Fibroblast of the conjunctiva (primary cell): ENCODE measurements at regions not wholly inside any gene's neighbourhood (a gene's known extent, or its start where the extent isn't known, plus 50 kb on each side); places are given as distances from the start of the nearest gene placed in this dataset.
A peak's percentile ranks its signal among the peaks of the same experiment; 100 is the strongest.
"Not testable (repeated sequence)": the region's sequence is repeated elsewhere in the genome, so short reads cannot be mapped to it uniquely, and the experiment has no call there.

Experiments
- DNase-seq: peaks from one replicate; pipeline ENCODE4 v3.0.0-alpha.2; 2010; ENCODE audit warnings: low read depth

DNA sequence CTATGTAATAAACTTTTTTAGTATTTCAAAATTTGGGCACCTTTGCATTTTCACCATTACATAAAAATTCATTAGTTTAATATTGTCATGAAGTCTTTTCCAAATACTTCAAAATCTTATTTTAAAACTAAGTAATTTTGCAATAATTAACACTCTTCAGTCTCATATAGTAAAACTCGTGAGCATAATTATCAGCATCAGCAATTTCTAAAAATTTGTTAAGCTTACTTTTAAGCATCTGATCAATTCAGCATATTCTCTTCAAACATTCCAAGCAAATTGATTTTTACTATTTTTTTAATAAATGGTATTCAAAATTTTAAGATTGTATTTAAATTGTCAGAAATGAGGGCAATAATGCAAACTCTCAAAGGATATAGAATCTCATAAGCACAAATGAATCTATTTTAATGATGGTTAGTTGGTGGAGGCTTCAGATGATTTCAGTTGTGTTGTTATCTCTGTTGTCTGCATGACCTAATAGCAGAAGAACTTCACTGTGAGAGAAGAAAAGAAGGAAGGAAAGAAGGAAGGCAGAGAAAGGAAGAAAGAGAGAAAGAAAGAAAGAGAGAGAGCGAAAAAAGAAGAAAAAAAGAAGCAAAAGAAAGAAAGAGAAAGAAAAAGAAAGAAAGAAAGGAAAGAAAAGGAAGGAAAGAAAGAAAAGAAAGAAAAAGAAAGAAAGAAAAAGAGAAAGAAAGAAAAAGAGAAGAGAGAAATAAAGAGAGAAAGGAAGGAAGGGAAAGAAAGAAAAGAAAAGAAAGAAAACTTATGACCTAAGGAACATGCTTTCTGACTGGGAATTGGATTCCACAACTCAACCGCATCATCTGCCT, 860.5 kb downstream of the NCAM2 start:
- DNase-seq: no peak

DNA sequence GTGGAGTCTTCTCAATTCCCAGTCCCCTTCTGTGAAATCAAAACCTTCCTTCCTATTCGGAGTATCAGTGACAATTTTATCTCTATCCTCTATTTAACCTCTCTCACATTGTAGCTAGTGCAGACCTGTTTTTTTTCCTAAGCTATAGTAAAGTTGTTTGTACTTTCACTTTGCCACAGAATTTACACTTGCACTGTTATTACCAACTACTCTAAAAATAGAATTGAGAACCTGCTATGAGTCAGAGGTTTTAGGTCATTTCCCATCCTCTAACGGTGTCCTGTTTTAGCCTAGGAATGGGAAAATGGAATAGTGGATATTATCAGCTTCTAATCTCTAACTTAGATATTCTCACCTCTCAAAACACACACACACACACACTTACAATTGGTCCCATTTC, 862.7 kb downstream of the NCAM2 start:
- DNase-seq: peak; percentile 8

GRCh38 chr21:21864321-21864840, 866.2 kb downstream of the NCAM2 start:
- DNase-seq: no peak

DNA sequence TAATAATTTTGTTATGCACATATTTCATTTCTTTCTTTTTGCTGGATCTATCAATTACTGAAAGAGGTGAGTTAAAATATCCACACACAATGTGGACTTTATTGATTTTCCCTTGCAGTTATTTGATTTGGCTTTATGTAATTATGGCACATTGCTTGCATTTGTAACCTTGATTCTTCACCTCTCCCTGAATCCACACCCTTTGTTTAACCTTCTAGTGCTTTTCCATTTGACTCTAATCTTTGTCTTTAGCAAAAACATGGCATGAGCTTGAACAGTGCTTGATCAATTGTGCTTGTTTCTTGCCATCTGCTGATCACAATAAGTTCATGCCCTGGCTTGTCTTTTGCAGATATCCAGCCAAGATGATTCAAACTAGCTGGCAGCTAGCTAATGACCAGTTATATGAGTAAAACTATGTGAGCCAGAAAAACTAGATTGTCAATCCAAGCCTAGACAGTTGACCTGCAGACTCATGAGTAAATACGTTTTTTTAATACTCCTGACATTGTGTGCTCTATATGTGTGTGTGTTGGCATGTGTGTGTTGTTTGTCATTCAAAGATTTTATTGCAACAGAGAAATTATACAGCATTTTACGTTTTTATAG, 899.2 kb downstream of the NCAM2 start:
- DNase-seq: no peak

DNA sequence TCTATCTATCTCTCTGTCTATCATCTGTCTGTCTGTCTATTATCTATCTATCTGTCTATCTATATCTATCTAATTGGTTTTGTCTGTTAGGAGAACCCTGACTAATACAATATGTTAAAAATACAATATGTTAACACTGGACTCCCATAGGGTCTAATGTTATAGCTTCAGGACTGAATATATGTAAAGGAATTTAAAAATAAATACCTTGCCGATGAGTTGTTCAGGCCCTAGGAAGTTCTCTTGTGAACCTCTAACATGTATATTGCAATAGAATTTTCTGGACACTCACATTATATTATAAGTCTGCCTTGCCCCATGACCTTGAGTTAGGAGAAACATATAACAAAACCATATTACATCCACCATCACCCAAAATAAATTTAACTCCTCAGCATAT, 900.6 kb downstream of the NCAM2 start:
- no peak for DNase-seq

- DNase-seq: not testable (repeated sequence)
These were observed 904.2 kb downstream of the NCAM2 start for GRCh38 chr21:21902416-21902815.

GRCh38 chr21:21907271-21907670, 909.1 kb downstream of the NCAM2 start:
- DNase-seq: no peak

GRCh38 chr21:21915816-21916215, 917.6 kb downstream of the NCAM2 start:
- no peak for DNase-seq

DNA sequence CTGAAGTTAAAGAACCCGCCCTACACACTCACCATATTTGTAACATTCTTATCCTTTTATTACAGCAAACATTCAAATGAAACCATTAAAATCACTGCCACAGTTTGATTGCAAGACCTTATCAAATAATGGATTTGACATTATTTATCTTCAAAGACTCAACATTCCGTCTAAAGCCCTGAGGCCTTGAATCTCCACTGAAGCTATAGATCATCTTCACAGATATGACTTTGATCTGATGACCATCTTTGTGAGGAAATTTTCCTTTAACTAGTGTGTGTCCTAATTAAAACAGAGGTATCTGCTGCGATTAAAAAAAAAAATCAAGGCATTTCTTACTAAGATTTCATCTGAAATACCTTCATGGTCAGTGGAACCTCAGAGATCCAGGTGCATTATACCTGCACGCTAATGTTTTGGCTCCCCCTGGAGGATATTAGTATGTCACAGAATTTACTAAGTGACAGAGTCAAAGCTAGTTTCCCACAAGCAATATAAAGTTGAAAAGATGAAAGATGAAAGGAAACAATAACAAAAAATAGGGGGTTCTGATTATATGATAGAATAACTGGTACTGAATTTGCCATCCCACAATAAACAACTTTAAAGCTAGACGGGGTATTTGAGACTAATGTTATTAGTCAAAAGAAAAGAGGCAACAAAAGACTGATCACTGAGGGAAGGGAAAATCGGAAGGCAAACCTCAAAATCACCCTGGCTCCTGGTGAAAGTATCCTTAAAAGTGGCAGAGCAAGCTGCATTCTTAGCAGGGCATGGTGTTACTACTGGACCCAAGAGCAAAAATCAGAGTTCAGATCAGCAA, 923.4 kb downstream of the NCAM2 start:
- no peak for DNase-seq

GRCh38 chr21:21929226-21929625, 931.0 kb downstream of the NCAM2 start:
- no peak for DNase-seq

DNA sequence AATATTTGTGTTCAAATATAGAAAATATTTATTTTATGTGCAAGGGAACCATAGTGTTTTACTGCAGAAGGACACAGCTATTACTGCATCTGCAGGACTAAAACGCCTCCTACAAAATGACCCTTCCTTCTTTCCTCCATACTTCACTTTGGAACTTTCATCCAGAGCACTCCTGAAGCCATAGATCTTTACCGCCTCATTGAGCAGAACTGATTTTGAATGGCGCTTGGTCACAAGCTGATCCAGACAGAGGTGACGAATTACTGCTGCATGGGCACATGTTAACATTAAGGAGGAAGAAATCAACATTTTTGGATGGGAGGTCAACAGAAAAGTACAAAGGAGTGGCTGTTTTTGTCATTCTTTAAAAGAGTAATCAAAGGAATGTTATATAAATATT, 931.6 kb downstream of the NCAM2 start:
- no peak for DNase-seq

DNA sequence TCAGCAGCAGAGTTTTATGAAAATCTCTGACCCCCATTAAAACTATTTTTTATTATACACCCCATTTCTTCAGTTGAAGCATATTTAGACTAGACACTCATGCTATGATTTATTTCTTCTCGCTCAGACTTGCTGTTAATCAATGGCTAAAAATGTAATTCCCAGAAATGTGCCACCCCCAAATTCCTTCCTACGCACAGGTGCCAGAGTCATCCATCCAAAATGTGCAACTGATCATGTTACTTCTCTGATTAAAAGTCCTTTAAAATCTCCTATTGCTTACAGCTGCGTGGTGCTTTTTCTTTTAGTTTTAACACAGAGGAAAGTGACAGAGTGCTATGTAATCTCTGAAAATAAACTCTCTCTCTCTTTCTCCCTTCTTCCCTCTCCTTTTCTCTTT, 954.4 kb downstream of the NCAM2 start:
- DNase-seq: no peak

DNA sequence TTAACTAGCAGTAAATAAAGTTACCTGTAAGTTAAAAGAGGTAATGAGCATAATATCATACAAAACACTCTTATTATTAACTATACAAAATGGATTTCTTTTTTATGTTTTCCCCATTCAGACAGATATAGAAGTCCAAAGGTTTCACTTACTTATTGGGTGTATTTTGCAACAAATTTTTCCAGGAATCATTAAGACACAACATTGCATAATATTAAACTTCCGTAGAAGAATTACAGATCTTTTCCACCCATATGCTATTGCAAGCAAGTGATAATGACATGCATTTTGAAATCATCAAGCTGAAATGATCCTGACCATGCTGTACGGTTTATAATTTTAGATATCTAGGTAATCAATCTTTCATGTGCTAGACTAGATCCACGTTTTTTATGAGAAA, 957.0 kb downstream of the NCAM2 start:
- DNase-seq: no peak

- no peak for DNase-seq
These were observed 959.3 kb downstream of the NCAM2 start for GRCh38 chr21:21957490-21957889.

GRCh38 chr21:21963911-21964310, 965.7 kb downstream of the NCAM2 start:
- DNase-seq: no peak

DNA sequence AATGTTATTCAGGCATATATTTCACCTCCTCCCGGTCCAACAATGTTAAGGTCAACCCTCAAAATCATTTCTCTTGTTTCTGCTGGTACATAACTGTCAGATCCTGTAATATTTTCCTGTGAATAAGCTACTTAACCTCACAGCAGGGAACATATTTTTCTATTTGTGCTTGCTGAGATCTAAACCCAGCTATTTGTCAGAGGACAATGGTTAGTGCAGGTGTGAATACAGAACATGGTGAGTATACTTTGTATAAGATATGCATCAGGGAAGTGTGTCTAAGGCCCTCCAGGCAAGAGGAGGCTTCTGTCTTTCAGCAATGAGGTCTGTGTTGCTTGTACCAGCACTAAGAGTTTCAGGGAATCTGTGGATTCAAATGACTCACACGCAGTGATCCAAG, 970.6 kb downstream of the NCAM2 start:
- DNase-seq: no peak

DNA sequence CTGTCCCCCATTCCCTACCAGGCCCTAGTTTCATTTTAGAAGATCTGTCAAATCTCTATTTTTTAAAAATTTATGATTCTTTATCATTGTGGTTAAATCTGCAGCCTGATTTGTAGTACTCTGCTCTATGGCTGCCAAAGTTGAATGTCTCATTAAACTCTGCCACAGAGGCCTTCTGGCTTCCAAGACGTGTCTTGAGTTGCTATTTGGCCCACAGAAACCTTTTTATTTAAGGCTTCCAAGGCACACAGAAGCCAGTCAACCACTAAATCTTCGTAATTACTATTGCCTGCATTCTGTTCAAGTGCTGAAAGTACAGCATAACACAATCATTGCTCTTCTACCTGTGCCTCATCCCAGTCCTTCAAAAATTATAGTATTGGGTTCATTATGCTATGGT, 971.0 kb downstream of the NCAM2 start:
- no peak for DNase-seq

DNA sequence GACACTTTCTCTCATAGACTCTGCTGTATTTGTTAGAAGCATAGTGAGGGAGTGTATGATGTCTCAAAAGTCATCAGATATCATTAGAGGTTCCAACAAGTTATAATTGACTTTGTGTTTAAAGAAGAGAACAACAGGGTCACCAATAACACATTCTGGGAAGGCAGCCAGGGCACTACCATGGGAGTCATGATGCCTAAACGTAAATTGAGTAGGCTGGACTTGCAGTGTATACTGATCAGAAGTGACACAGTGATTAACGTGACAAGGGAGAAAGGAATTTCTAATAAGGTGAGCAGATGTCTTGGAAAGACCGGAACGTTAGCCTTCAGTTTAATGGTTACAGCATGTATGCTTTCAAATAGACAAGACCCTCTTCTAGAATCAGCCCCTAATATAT, 973.2 kb downstream of the NCAM2 start:
- no peak for DNase-seq

GRCh38 chr21:21973806-21974205, 975.6 kb downstream of the NCAM2 start:
- DNase-seq: no peak

DNA sequence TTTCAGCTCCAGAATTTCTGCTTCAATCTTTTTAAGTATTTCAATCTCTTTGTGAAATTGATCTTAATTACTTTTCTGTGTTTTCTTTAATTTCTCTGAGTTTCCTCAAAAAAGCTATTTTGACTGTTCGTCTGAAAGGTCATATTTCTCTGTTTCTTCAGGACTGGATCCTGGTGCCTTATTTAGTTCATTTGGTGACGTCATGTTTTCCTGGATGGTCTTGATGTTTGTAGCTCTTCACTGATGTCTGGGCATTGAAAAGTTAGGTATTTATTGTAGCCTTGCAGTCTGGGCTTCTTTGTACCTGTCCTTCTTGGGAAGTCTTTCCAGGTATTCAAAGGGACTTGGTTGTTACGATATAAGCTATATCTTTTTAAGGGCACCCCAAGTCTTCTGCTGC, 998.7 kb downstream of the NCAM2 start:
- DNase-seq: no peak

GRCh38 chr21:21997390-21998333, 999.5 kb downstream of the NCAM2 start:
- no peak for DNase-seq

DNA sequence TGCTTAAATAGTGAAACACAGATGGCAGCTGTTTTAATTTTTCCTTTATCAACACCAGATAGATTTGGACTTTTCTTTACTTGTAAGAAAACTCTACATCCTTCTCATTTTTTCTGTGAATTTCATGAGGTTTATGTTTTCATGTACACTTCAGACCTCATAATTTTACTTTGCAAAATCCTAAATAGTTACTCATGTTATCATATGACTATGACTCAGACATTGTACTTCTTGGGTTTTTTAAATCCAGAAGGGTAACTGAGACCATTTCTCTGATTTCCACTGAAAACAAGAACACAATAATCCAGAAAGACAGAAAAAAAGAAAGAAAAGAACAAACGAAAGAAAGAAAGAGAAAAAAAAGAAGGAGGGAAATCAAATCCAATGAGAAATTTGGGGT, 1021.6 kb downstream of the NCAM2 start:
- DNase-seq: peak; percentile 6
